T-cell (primary cell): ENCODE measurements at regions not wholly inside any gene's neighbourhood (a gene's known extent, or its start where the extent isn't known, plus 50 kb on each side); places are given as distances from the start of the nearest gene placed in this dataset.

Source experiments
- ATAC-seq, 4 experiments: fragments of 200-7000 bp in 3 of 4; fragments of 150-1000 bp in 1 of 4; cut with Tn5 transposase; replicated peaks in 1 of 4; 1 replicate in 3 of 4; 2 replicates in 1 of 4; pipeline ENCODE4 v1.10.0; 2021; ENCODE audit warnings: moderate library complexity in 3 of 4, mild to moderate bottlenecking in 2 of 4, moderate number of reproducible peaks in 1 of 4
- CTCF ChIA-PET, 2 donors: fragments of 300-600 bp; sonication (Branson Sonifier 250); formaldehyde crosslinking; loops; one replicate each; lab custom pipeline; 2022; ENCODE audit warnings: antibody characterized with exemption in 2 of 2; lab: Charles Lee
- POLR2A ChIA-PET, 2 donors: fragments of 300-600 bp; sonication (Branson Sonifier 250); formaldehyde crosslinking; loops; one replicate each; lab custom pipeline; 2022; ENCODE audit warnings: antibody characterized with exemption in 2 of 2; lab: Charles Lee
- DNase-seq, 35 experiments: peaks; one replicate each; pipeline versions ENCODE4 v3.0.0 to v3.0.0-alpha.2; 2013 to 2023
- H3K27ac ChIP-seq: one replicate; pipeline ENCODE4 v1.5.1; 2013; ENCODE audit warnings: low read length
- H3K27me3 ChIP-seq, 2 experiments: replicated peaks in 1 of 2; 1 replicate in 1 of 2; 2 replicates in 1 of 2; pipeline versions ENCODE4 v1.6.1 to v1.7.0; 2013; ENCODE audit warnings: low read length in 1 of 2, mixed read lengths in 1 of 2; ENCODE audit not compliant: control insufficient read depth in 2 of 2, insufficient read depth in 2 of 2; ENCODE audit errors: extremely low read depth in 1 of 2
- H3K36me3 ChIP-seq, 2 donors: 1 replicate in 1 of 2; 2 replicates in 1 of 2; pipeline versions ENCODE4 v1.6.1 to v1.7.0; 2013; ENCODE audit warnings: low read length in 1 of 2; ENCODE audit not compliant: control insufficient read depth in 2 of 2, insufficient read depth in 1 of 2; ENCODE audit errors: extremely low read depth in 1 of 2
- H3K4me1 ChIP-seq, 2 experiments: 1 replicate in 1 of 2; 2 replicates in 1 of 2; pipeline versions ENCODE4 v1.6.1 to v1.7.0; 2013; ENCODE audit warnings: low read length in 2 of 2, mixed read lengths in 1 of 2; ENCODE audit not compliant: insufficient read depth in 2 of 2, control insufficient read depth in 1 of 2; ENCODE audit errors: extremely low read depth in 1 of 2
- H3K4me3 ChIP-seq, 2 donors: 1 replicate in 1 of 2; 2 replicates in 1 of 2; pipeline versions ENCODE4 v1.5.1 to v1.7.0; 2013; ENCODE audit warnings: mild to moderate bottlenecking in 2 of 2, low read length in 1 of 2, moderate library complexity in 1 of 2; ENCODE audit not compliant: control insufficient read depth in 1 of 2; ENCODE audit errors: extremely low read depth in 1 of 2
- H3K9me3 ChIP-seq: 2 replicates; pipeline ENCODE4 v1.7.0; 2013
- H3K27ac Mint-ChIP-seq, 2 donors: one replicate each; pipeline ENCODE4 v1.8.0; 2020 to 2021; ENCODE audit warnings: mild to moderate bottlenecking in 2 of 2, mixed read lengths in 2 of 2
- H3K27me3 Mint-ChIP-seq, 2 donors: one replicate each; pipeline ENCODE4 v1.8.0; 2021 to 2022; ENCODE audit warnings: mixed read lengths in 2 of 2
- H3K36me3 Mint-ChIP-seq: one replicate; pipeline ENCODE4 v1.8.0; 2021; ENCODE audit warnings: mixed read lengths
- H3K4me1 Mint-ChIP-seq, 3 donors: one replicate each; pipeline ENCODE4 v1.8.0; 2020 to 2022; ENCODE audit warnings: mixed read lengths in 3 of 3, mild to moderate bottlenecking in 1 of 3
- H3K4me3 Mint-ChIP-seq, 3 donors: one replicate each; pipeline ENCODE4 v1.8.0; 2020 to 2022; ENCODE audit warnings: mild to moderate bottlenecking in 3 of 3, mixed read lengths in 3 of 3, moderate library complexity in 3 of 3
- H3K9me3 Mint-ChIP-seq, 3 donors: one replicate each; pipeline ENCODE4 v1.8.0; 2020 to 2022; ENCODE audit warnings: mixed read lengths in 3 of 3
- WGBS: methylation state at CpG from one replicate; pipeline ENCODE4 v1.1.5; 2013; ENCODE audit warnings: missing lambda C conversion rate; ENCODE audit not compliant: insufficient coverage; 5-methylcytosine and 5-hydroxymethylcytosine counted together

DNA sequence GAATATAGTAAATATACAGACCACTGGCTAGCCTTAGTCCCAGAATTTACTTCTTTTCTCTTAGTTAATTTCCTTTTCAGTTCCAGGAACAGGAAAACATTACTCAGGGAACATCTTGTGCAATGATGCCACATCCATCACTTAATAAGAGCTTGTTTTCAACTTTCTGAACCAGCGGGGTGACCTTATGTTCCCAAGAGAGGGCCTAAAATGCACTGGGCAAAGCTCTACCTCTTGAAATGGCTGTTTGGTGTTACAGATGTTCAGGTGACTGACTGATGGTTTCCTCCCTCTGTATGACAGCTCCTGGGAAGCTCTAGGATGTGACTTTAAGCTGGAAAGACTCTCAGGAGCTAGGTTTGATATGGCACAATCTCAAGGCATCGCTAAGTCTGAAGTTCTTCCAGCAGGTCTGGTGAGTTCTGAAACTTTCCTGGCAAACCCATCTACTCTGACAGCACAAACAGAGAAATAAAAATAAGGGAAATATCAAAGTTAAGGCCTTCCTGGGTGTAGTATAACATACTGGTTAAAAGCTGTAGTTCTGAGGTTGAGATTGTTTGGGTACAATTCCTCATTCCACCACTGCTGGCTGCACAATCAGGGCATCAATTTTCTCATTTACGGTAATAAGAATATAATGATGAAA is 98.6 kb downstream of the ZIC1 start:
- Mint-ChIP-seq H3K36me3 (no peaks in the 10 kb centered on the region), H3K4me3 (no peak overlapping the region), H3K4me1 (no peaks in the 10 kb centered on the region), H3K27ac (no peak overlapping the region), H3K9me3 (peaks cover 0 to 4% (median 4%) of the 10 kb centered on the region in 3 donors), H3K27me3 (no peaks in the 10 kb centered on the region)
- no peaks in the 10 kb centered on the region for H3K36me3 ChIP-seq
- no peak for DNase-seq
- H3K27ac ChIP-seq = no peak overlapping the region
- no peaks in the 10 kb centered on the region for H3K4me1 ChIP-seq
- no CpG with 5 or more reads among the region's 3 CpGs for whole genome bisulfite sequencing
- no peaks in the 10 kb centered on the region for H3K9me3 ChIP-seq
- ChIA-PET CTCF (no interaction called here), POLR2A (no interaction called here)
- ATAC-seq = no peak
- no peak overlapping the region for H3K4me3 ChIP-seq
- H3K27me3 ChIP-seq = no peaks in the 10 kb centered on the region

DNA sequence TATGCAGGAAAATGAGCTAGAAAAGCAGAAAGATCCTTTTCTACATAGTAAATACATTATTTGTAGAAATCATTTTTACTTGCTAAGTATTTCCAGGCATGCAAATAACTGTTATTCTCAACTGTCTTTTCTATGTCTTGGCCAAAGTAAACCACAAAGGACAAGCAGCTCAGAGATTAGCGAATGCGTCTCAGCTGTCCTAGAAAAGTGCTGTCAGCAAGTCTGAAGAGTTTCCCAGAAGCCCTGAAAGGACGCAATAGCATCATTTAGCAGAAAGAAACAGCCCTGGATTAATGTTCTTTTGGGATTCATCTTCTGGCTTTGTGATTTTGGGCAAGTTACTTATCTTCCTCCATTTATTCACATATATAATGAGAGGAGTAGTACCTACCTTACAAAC is 100.3 kb downstream of the ZIC1 start:
- no peak overlapping the region for H3K27ac ChIP-seq
- ATAC-seq = no peak
- no peaks in the 10 kb centered on the region for H3K4me1 ChIP-seq
- no peaks in the 10 kb centered on the region for H3K9me3 ChIP-seq
- DNase-seq = no peak
- no peaks in the 10 kb centered on the region for H3K27me3 Mint-ChIP-seq
- no peak overlapping the region for H3K4me3 ChIP-seq
- H3K9me3 Mint-ChIP-seq = peaks cover 2 to 4% (median 4%) of the 10 kb centered on the region in 3 donors
- H3K27me3 ChIP-seq = no peaks in the 10 kb centered on the region
- no peaks in the 10 kb centered on the region for H3K4me1 Mint-ChIP-seq
- ChIA-PET POLR2A (no interaction called here), CTCF (no interaction called here)
- 100% methylated on average over 2 of the region's 3 CpGs for WGBS
- no peaks in the 10 kb centered on the region for H3K36me3 Mint-ChIP-seq
- H3K36me3 ChIP-seq = no peaks in the 10 kb centered on the region
- no peak overlapping the region for H3K27ac Mint-ChIP-seq
- no peak overlapping the region for H3K4me3 Mint-ChIP-seq

DNA sequence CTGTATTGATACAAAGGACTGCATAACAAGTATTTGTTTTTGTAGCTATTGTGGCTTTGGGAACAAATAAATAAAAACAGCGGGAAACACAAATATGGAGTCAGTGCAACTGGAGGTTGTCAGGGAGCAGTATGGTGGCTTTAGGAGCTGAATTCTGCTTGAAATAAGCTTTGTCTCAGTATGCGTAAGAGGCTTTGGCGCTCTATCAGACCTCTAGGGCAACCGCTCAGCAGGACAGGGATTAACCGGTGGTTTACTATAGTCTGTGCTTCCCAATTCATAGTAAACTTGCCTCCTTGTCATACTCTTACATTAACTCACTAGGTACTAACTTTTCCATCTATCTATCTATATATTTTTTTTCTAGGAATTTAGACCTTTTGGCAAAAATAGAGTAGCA is 104.6 kb downstream of the ZIC1 start:
- H3K36me3 Mint-ChIP-seq = no peaks in the 10 kb centered on the region
- POLR2A ChIA-PET = no interaction called here
- CTCF ChIA-PET = no interaction called here

DNA sequence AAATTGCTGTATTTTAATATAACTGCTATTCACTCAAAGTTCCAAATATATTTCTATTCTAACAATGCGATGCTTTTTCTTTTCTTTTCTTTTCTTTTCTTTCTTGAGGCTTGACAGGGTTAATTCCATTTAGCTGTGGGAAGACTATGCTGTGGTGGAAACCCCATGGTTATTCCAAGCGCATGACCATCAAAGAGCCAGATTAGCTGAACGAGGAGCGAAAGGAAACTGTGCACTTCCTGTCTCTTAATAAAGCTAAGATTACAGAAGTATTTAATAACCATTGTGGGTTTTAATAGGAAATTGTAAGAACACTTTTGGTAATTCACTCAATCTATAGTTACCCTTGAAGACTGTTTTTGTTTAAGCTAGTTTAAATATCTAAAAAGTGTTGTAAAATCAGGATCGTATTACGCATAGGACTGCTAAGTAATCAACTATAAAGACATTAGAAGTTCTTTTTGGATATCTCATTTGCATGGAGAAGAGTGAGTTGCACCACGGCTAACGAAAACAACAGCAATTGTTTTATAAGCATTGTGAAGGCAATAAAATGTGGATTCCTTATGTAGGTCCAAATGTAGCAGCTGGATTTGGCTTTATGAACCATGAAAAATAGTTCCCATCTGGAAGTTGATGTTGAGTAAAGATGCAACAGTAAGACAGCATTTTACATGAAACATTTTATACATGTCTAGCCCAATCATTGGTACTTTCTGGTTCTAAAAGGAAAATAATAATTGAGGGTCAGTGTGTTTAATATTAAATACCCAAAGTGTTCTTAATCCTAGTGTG is 105.4 kb downstream of the ZIC1 start:
- Mint-ChIP-seq H3K4me3 (no peak overlapping the region), H3K9me3 (peaks cover 0 to 3% (median 2%) of the 10 kb centered on the region in 3 donors), H3K27ac (no peak overlapping the region), H3K27me3 (no peaks in the 10 kb centered on the region), H3K4me1 (no peaks in the 10 kb centered on the region), H3K36me3 (no peaks in the 10 kb centered on the region)
- H3K4me1 ChIP-seq = no peaks in the 10 kb centered on the region
- DNase-seq = no peak
- H3K27me3 ChIP-seq = no peaks in the 10 kb centered on the region
- no peak overlapping the region for H3K4me3 ChIP-seq
- ChIA-PET CTCF (no interaction called here), POLR2A (no interaction called here)
- no CpG with 5 or more reads among the region's 8 CpGs for WGBS
- no peak for ATAC-seq
- no peak overlapping the region for H3K27ac ChIP-seq
- no peaks in the 10 kb centered on the region for H3K9me3 ChIP-seq
- H3K36me3 ChIP-seq = no peaks in the 10 kb centered on the region

More for the DNA sequence above, 104.6 kb downstream of the ZIC1 start:
- H3K9me3 Mint-ChIP-seq = peaks cover 0 to 3% (median 2%) of the 10 kb centered on the region in 3 donors
- Histone ChIP-seq H3K27ac (no peak overlapping the region), H3K4me1 (no peaks in the 10 kb centered on the region), H3K9me3 (no peaks in the 10 kb centered on the region), H3K27me3 (no peaks in the 10 kb centered on the region), H3K4me3 (no peak overlapping the region), H3K36me3 (no peaks in the 10 kb centered on the region)
- H3K4me3 Mint-ChIP-seq = no peak overlapping the region
- ATAC-seq (no peak), DNase-seq (no peak)
- H3K27ac Mint-ChIP-seq = no peak overlapping the region
- no peaks in the 10 kb centered on the region for H3K27me3 Mint-ChIP-seq
- WGBS = 87% methylated on average over 3 of the region's 5 CpGs
- no peaks in the 10 kb centered on the region for H3K4me1 Mint-ChIP-seq

DNA sequence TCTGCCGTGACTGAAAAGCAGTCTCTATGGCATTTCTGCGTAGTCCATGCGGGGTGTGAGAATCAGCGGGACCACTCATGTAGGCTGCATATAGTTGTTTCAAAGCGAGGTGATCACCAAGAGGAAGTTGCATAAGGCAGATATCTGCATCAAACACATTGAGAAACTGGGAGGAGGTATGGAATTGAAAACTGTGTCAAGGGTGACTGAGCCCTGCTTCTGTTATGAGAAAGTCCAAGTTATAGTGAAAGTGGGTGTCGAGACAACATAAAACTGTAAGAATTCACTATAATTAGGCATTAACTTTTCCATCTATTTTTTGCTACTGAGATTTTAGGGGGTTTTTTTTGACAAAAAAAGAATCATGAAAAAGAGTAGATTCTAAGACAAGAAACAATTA is 109.3 kb downstream of the ZIC1 start:
- no peaks in the 10 kb centered on the region for H3K36me3 Mint-ChIP-seq
- CTCF ChIA-PET = no interaction called here
- no peak for DNase-seq

DNA sequence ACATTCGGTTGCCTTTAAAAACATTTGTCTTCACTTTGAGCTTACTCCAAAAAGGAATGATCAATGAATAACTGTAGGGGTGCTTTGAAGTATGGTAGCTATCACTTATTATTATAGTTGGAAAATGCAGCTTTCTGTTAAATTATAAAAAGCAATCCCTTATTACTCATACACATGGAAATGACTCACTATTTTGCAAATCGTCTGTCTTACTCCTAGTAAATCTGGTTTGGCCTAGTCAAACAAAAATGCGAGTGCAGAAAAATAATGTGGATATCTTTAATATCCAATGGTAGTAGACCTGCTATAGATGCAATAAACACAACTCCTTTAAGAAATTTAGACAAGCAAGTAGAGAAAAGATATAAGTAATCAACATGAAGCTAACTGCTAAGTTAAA is 112.5 kb downstream of the ZIC1 start:
- DNase-seq = no peak
- Mint-ChIP-seq H3K27me3 (no peaks in the 10 kb centered on the region), H3K4me1 (no peaks in the 10 kb centered on the region), H3K27ac (no peak overlapping the region), H3K9me3 (peaks cover 11 to 20% (median 13%) of the 10 kb centered on the region in 3 donors), H3K36me3 (no peaks in the 10 kb centered on the region), H3K4me3 (no peak overlapping the region)
- Histone ChIP-seq H3K4me1 (no peaks in the 10 kb centered on the region), H3K27ac (no peak overlapping the region), H3K27me3 (no peaks in the 10 kb centered on the region), H3K4me3 (no peak overlapping the region), H3K9me3 (no peaks in the 10 kb centered on the region), H3K36me3 (no peaks in the 10 kb centered on the region)
- CTCF ChIA-PET = no interaction called here
- no peak for ATAC-seq
- no CpG with 5 or more reads among the region's 3 CpGs for WGBS
- POLR2A ChIA-PET = no interaction called here

More for the DNA sequence above, 109.3 kb downstream of the ZIC1 start:
- H3K36me3 ChIP-seq = no peaks in the 10 kb centered on the region
- WGBS = 77% methylated on average over 4 of the region's 6 CpGs
- no peak overlapping the region for H3K27ac ChIP-seq
- Mint-ChIP-seq H3K9me3 (peaks cover 2 to 10% (median 9%) of the 10 kb centered on the region in 3 donors), H3K4me1 (no peaks in the 10 kb centered on the region), H3K27ac (no peak overlapping the region), H3K27me3 (no peaks in the 10 kb centered on the region), H3K4me3 (no peak overlapping the region)
- ATAC-seq = no peak
- POLR2A ChIA-PET = no interaction called here
- no peak overlapping the region for H3K4me3 ChIP-seq
- no peaks in the 10 kb centered on the region for H3K4me1 ChIP-seq
- H3K9me3 ChIP-seq = no peaks in the 10 kb centered on the region
- no peaks in the 10 kb centered on the region for H3K27me3 ChIP-seq
